CD4-positive, alpha-beta T cell treated with Interleukin-10 for 1 hour (primary cell): ENCODE measurements at regions not wholly inside any gene's neighbourhood (a gene's known extent, or its start where the extent isn't known, plus 50 kb on each side); places are given as distances from the start of the nearest gene placed in this dataset.

Source experiments
- DNase-seq: peaks from one replicate; pipeline ENCODE4 v3.0.0-alpha.2; 2020

DNA sequence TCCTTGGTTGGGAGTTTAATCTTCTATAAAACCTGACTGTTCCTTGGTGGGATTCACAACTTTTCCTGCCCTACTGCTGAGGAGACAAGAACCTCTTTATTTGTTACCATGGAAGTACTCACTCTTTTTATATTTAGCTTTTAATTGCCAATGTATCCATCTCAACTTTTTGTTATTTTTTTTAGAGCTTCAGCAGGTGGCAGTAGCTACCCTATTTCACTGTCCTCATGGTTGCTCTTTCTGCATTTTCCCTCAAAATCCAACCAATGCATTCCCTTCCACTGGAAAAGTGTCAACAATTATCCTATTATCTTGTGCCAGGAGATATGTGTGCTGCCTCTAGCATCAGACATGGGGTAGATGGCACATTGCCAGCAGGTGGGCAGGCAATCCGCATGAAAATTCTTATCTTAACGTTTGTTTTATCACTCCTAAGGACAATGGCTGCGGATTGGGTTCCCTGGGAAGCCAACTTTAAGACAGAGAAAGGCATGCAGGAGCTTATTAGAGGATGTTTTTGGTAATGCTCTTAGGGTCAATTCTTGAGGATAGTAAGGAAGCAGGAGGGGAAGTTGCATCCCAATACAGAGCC lies 406.4 kb downstream of the SNAPC1 start:
- no peak for DNase-seq

DNA sequence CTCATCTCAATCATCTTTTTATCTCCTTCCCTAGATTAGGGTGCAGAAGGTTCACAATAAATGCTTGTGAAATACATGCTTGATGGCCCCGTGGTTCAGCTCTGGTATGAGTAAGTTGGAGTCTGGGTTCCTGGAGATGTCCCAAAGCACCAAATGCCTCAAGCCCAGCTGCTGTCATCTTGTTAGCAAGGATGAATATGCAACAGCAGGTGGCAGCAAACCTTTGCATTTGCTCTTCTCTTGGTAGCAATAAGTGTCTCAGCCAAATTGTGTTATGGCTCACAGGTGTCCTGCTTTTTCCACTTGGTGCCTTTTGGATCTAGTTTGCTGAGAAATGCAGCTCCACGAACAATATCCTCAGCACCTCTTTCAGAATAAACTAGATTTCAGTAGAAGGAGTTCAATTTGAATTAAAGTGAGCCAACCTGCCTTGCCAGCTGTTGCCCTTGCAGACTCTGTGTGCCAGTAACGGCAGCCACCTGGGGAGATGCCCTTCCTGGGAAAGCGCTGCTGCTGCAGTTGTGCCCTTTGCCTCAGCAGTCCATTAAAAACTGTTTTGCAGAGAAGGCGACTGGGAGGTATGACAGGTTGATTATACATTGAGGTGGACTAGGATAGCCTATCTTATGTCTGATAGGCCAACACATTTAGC lies 417.3 kb downstream of the SNAPC1 start:
- DNase-seq, result peak; percentile 5

GRCh38 chr14:62181591-62181990 lies 419.4 kb downstream of the SNAPC1 start:
- no peak for DNase-seq

DNA sequence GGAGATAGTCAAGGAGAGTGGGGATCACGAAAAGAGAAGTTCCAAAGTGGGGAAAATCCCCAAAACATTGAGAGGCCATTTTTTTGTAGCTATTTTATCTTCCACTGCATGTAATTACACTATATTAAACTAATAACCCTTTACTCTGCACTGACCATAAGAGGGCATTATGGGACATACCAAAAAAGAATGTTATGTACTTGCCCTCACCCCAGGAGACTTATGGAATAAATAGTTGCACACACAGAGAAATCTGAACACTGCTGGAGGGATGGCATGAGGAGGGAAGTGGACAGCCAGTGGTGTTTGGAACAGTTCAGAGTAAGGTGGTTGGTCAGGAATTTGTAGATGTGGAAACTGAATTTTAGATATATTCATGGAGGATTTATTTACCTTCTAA lies 422.9 kb downstream of the SNAPC1 start:
- DNase-seq, result no peak

DNA sequence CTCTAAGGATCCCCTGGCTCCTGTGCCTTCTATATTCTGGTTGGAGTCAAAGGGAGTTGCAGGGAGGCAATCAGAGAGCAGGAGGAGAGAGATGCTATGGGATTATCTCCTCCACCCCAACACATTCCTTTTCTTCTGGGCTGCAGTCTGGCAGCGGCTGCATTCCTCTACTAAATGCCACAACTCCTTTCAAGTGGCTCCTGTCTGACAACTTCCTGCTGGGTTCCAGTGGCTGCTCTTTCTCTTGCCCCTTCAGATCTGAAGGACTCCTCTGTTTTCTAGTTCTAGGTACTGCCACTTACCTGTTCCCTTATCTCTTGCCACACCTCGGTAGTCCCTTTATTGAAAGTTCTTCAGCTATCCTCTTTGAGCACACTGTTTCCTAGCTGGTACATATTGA lies 425.0 kb downstream of the SNAPC1 start:
- DNase-seq, result no peak

DNA sequence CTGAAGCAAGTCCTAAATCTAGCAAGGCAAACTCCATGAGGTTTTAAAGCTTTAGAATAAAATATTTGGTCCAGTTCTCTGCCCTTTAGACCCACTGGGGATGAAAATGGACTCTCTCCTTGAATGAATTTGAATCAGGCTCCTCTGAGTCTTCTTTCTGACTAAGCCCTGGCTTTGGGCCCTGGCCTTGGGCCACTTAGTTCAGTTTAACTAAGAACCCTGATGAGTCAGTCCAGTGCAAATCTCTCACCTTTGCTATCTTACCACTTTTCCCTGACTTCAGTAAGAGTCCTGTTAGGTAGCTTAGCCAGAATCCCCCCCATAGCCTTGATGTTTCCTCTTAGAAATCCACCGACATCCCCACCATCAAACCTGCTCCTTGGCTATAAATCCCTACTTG lies 427.5 kb downstream of the SNAPC1 start:
- DNase-seq, result no peak

DNA sequence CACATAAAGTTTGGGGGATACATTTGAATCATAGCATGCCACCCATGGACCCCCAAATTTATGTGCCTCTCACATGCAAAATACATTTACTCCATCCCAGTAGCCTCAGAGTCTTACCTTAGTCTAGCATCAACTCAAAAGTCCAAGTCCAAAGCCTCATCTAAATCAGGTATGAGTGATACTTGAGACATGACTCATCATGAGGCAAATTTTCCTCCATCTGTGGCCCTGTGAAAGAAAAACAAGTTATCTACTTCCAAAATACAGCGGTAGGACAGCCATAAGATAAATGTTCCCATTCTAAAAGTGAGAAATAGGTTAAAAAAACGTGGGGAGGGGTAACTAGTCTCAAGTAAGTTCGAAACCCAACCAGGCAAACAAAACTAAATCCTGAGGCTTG lies 444.2 kb downstream of the SNAPC1 start:
- DNase-seq, result no peak

DNA sequence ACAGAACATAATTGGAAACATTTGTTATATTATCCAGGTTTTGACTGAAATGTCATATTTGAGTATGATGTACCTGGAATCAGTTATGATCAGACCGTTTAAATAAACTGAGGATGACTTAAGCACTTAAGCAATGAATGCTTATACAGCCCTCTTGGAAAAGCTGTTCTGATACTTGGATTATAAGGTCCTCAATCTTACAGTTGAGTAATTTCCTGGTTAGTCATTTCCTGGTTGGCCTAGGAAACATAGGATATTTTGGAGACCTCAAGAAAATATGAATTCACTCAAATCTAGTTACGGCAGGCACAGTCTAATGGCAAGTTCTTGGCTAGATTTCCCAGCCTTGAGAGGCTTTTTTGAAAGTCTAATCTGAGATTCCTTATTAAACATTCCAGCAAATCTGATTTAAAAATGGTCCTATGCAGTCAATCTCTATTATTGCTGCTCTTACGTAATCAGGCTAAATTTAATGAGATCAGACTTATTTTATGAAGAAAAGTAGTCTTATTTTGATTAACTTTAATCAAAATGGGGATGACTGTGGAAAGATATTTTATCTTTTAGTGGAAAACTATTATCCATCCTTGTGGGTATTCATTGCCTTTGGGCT lies 447.2 kb downstream of the SNAPC1 start:
- no peak for DNase-seq

DNA sequence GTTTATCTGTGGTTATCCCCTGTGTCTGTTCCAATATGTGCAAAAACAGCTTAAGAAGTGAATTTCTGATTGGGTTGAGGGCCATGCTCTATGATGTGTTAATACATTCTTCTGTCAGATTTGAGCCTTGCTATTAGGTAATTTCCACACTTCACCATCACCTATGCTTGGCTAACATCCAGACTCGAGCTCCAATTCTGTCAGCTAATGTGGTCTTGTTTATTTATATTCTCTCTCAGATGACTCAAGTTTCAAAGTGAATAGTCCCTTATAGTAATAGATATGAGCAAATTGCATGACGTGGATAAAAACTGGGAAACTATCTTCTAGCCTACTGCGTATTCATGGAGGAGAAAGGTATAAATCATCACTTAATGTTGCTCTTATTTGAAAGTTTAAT lies 451.3 kb downstream of the SNAPC1 start:
- DNase-seq, result no peak

DNA sequence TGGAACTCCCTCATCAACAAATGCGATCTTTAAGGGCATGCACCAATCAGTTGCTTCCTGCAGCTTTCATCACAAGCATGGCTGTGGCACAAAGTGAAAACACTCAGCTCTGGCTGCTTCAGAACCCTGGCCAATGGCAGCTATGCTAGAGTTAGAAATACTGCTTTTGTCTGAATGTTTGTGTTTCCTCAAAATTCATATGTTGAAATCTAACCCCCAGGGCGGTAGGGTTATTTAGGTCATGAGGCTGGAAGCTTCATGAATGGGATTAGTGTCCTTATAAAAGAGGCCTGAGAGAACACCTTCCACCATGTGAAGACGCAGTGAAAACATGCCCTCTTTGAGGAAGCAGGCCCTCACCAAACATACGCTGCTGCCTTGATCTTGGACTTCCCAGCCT lies 453.9 kb downstream of the SNAPC1 start:
- DNase-seq, result no peak

DNA sequence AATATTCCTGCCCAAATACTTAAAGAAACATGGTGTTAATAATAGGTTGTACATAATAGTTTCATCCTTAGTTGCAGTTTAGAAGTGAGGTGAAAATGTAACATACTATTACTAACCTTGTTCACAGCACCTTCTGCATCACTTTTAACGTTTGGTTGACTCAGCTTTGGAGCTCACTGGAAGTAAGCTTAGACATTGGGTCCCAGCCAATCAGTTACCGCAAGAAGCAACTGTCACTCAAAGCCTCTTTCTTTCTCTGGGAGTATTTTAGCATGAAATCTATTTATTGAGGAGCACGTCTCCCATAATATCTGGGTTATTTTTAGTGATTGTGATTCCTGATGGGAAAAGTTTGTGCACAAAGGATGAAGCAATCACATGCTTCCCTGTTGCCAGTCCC lies 472.6 kb downstream of the SNAPC1 start:
- no peak for DNase-seq

DNA sequence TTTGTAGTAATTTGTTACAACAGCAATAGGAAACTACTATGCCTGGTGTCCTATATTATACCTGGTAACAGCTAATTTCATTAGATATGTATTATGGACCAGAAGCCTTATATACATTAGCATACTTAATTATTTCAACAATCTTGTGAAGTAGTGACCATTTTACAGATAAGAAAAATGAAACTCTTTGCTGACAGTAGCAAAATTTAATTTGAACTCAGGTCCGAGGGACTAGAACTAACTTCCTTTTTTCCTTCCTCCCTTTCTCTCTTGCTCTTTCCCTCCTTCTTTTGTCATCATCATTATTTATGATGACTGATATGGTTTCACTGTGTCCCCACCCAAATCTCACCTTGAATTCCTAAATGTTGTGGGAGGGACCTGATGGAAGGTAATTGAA lies 482.0 kb downstream of the SNAPC1 start:
- no peak for DNase-seq

GRCh38 chr14:62247266-62247665 lies 485.0 kb downstream of the SNAPC1 start:
- DNase-seq, result no peak

- DNase-seq, result no peak
Measured at GRCh38 chr14:62251237-62251636, 489.0 kb downstream of the SNAPC1 start.

DNA sequence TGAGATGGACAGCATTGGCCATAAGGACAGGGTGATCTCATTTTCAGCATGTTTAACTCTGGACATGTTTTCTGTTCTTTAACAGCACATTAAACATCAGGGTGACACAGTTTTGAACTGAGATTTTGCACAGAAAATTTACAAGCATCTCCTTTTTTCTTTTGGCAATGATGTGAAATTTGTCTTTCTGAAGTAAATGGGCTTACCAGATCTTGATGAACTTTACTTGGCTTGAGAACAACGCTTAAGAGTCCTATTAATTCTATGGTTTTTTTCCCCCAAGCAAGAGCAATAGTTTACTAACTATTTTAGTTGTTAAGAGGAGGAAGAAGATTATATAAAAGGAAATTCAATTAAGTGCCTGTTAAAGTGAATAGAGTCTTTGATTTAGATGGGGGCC lies 491.0 kb downstream of the SNAPC1 start:
- DNase-seq, result no peak

DNA sequence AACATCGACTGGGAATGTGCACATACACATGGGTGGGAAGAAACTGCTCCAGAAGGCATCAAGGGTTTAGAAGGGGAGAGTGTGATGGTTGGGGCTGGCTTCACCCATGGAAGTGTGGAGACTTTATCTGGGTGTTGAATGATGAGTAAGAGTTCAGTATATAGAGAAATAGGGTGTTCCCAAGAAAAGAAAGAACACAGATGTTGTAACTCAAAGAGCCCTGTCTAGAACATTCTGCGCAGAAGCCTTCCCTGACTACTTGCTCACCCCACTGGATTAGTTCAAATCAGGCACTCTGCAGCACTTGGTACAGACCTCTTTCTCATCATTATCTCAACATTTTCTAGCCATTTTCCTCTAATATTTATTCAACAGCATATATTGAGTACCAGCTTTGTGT lies 491.7 kb downstream of the SNAPC1 start:
- no peak for DNase-seq

DNA sequence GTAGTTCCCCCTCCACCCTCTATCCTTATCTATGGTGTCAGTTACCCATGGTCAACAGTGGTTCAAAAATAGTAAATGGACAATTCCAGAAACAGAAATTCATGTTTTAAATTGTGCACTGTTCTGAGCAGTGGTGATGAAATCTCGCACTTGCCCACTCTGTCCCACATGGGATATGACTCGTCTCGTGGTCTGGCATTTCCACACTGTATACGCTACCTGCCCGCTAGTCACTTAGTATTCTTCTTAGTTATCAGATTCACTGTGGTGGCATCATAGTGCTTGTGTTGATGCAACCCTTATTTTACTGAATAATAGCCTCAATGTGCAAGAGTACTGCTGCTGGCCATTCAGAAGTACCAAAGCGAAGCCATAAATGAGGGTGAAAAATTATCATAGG lies 507.0 kb downstream of the SNAPC1 start:
- DNase-seq, result no peak

DNA sequence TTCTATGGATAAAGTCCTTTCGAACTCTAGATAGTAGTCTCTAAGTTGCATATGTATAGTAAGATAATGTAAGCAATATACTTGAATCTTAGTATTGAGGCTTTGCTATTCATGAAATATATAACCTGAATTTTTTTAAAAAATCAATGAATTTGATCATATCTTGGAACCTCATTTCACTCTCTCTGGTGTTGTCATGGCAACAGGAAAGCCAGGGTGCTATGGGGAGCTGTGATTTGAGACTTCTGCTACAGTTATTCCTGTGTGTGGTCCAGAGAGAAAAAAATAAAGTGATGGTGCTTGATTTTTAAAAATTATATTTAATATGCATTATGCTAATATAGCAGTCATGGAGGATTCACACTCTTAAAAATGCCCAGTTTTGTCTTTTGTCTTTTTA lies 508.0 kb downstream of the SNAPC1 start:
- no peak for DNase-seq

GRCh38 chr14:62280366-62280765 lies 518.1 kb downstream of the SNAPC1 start:
- no peak for DNase-seq

GRCh38 chr14:62283837-62284236 lies 521.6 kb downstream of the SNAPC1 start:
- no peak for DNase-seq

GRCh38 chr14:62289471-62289870 lies 527.3 kb downstream of the SNAPC1 start:
- no peak for DNase-seq

DNA sequence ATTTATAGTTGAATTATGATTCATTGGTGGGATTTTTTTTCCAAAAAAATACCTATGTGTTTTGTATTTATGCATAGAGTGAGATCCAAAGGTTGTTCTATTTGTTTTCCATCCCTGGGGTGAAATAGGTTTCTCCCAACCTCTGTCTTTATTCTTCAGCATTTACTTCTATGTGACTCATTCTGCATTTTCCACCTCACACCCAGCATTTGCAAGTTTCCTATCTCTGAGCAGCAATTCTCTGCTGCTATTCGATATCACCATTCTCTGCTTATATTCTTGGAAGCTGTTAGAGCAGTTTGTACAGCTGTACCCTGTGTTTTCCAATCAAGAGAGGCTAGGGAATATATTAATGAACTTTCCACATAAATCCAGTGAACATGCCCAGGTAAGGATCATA lies 538.9 kb downstream of the SNAPC1 start:
- no peak for DNase-seq

- no peak for DNase-seq
Measured at GRCh38 chr14:62301911-62302310, 539.7 kb downstream of the SNAPC1 start.

DNA sequence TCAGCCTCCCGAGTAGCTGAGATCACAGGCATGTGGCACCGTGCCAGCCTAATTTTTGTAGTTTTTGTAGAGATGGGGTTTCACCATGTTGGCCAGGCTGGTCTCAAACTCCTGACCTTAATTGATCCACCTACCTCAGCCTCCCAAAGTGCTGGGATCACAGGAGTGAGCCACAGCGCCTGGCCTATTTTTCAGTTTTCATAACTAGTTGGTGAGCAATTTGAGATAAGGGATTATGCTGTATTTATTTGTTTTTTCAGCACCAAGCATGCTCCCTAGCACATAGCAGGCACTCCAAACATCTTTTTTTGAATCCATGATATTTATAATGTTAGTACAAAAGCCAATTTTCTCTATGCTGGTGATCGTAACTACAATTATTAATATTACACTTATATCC lies 541.2 kb downstream of the SNAPC1 start:
- no peak for DNase-seq

GRCh38 chr14:62304257-62304656 lies 542.0 kb downstream of the SNAPC1 start:
- no peak for DNase-seq
